AG08395 (cell line): ENCODE measurements at regions not wholly inside any gene's neighbourhood (a gene's known extent, or its start where the extent isn't known, plus 50 kb on each side); places are given as distances from the start of the nearest gene placed in this dataset.
"Not testable (repeated sequence)": the region's sequence is repeated elsewhere in the genome, so short reads cannot be mapped to it uniquely, and the experiment has no call there.

Source experiments
- DNase-seq: peaks from one replicate; pipeline ENCODE4 v3.0.0; 2012; ENCODE audit warnings: mixed read lengths, low spot score

- DNase-seq, result no peak
Measured at GRCh38 chr11:15657264-15657663, 542.5 kb downstream of the INSC start.

- DNase-seq, result no peak
Measured at GRCh38 chr11:15660496-15660895, 545.8 kb downstream of the INSC start.

- no peak for DNase-seq
Measured at GRCh38 chr11:15662285-15662684, 547.6 kb downstream of the INSC start.

- no peak for DNase-seq
Measured at GRCh38 chr11:15663777-15664218, 549.1 kb downstream of the INSC start.

- no peak for DNase-seq
Measured at GRCh38 chr11:15665368-15665871, 550.7 kb downstream of the INSC start.

GRCh38 chr11:15667127-15667725, 552.5 kb downstream of the INSC start:
- no peak for DNase-seq

GRCh38 chr11:15668718-15669117, 554.0 kb downstream of the INSC start:
- no peak for DNase-seq

- DNase-seq, result no peak
Measured at GRCh38 chr11:15670520-15671070, 555.9 kb downstream of the INSC start.

GRCh38 chr11:15671216-15671615, 556.5 kb downstream of the INSC start:
- DNase-seq, result no peak

GRCh38 chr11:15672825-15673224, 558.1 kb downstream of the INSC start:
- DNase-seq, result no peak

GRCh38 chr11:15673408-15673831, 558.7 kb downstream of the INSC start:
- no peak for DNase-seq

GRCh38 chr11:15674756-15675155, 560.0 kb downstream of the INSC start:
- no peak for DNase-seq

GRCh38 chr11:15675683-15676082, 561.0 kb downstream of the INSC start:
- DNase-seq, result no peak

GRCh38 chr11:15677181-15677580, 562.5 kb downstream of the INSC start:
- no peak for DNase-seq

GRCh38 chr11:15683528-15683927, 568.8 kb downstream of the INSC start:
- DNase-seq, result no peak

- DNase-seq, result no peak
Measured at GRCh38 chr11:15685306-15685705, 570.6 kb downstream of the INSC start.

- not testable (repeated sequence) for DNase-seq
Measured at GRCh38 chr11:15686259-15686658, 571.5 kb downstream of the INSC start.

GRCh38 chr11:15687342-15687741, 572.6 kb downstream of the INSC start:
- no peak for DNase-seq

GRCh38 chr11:15688351-15688792, 573.6 kb downstream of the INSC start:
- no peak for DNase-seq

GRCh38 chr11:15690320-15690719, 575.6 kb downstream of the INSC start:
- DNase-seq, result no peak

GRCh38 chr11:15692739-15693138, 578.0 kb downstream of the INSC start:
- no peak for DNase-seq

- DNase-seq, result no peak
Measured at GRCh38 chr11:15695096-15695721, 580.5 kb downstream of the INSC start.

- DNase-seq, result no peak
Measured at GRCh38 chr11:15696069-15696468, 581.3 kb downstream of the INSC start.
